PFSK-1 (cell line): ENCODE measurements at regions not wholly inside any gene's neighbourhood (a gene's known extent, or its start where the extent isn't known, plus 50 kb on each side); places are given as distances from the start of the nearest gene placed in this dataset.

Source experiments
- FOXP2 ChIP-seq: optimal IDR thresholded peaks from 2 replicates; pipeline ENCODE3; 2011; ENCODE audit warnings: borderline replicate concordance, control low read depth, inconsistent platforms; ENCODE audit not compliant: insufficient read depth; ENCODE audit errors: extremely low read length, extremely low read depth
- POLR2AphosphoS5 ChIP-seq: IDR thresholded peaks from 2 replicates; pipeline ENCODE4 v1.6.1; 2012; ENCODE audit warnings: low read depth, mild to moderate bottlenecking, control low read depth, low read length, moderate library complexity
- SIN3A ChIP-seq: IDR thresholded peaks from 2 replicates; pipeline ENCODE4 v1.6.1; 2012; ENCODE audit warnings: mild to moderate bottlenecking, low read length, moderate library complexity, borderline replicate concordance; ENCODE audit not compliant: insufficient read depth
- TAF1 ChIP-seq: IDR thresholded peaks from 2 replicates; pipeline ENCODE4 v1.6.1; 2012; ENCODE audit warnings: low read length, control low read depth, borderline replicate concordance; ENCODE audit not compliant: insufficient read depth
- TF ChIP-seq, protein P1 (sequence below), 2 experiments: IDR thresholded peaks; 2 replicates each; pipeline versions ENCODE4 v1.6.1 to v1.8.0; 2011 to 2012; ENCODE audit warnings: low read depth in 2 of 2, low read length in 2 of 2, control low read depth in 1 of 2, inconsistent platforms in 1 of 2, mild to moderate bottlenecking in 1 of 2, moderate library complexity in 1 of 2; ENCODE audit not compliant: insufficient read depth in 1 of 2

- TF ChIP-seq TAF1 = no peak
Measured at GRCh38 chr11:109789901-109790300, 303.3 kb upstream of the ZC3H12C start.

- TF ChIP-seq POLR2AphosphoS5 = no peak
- TF ChIP-seq TAF1 = no peak
- TF ChIP-seq SIN3A = no peak
- TF ChIP-seq, protein P1, sequence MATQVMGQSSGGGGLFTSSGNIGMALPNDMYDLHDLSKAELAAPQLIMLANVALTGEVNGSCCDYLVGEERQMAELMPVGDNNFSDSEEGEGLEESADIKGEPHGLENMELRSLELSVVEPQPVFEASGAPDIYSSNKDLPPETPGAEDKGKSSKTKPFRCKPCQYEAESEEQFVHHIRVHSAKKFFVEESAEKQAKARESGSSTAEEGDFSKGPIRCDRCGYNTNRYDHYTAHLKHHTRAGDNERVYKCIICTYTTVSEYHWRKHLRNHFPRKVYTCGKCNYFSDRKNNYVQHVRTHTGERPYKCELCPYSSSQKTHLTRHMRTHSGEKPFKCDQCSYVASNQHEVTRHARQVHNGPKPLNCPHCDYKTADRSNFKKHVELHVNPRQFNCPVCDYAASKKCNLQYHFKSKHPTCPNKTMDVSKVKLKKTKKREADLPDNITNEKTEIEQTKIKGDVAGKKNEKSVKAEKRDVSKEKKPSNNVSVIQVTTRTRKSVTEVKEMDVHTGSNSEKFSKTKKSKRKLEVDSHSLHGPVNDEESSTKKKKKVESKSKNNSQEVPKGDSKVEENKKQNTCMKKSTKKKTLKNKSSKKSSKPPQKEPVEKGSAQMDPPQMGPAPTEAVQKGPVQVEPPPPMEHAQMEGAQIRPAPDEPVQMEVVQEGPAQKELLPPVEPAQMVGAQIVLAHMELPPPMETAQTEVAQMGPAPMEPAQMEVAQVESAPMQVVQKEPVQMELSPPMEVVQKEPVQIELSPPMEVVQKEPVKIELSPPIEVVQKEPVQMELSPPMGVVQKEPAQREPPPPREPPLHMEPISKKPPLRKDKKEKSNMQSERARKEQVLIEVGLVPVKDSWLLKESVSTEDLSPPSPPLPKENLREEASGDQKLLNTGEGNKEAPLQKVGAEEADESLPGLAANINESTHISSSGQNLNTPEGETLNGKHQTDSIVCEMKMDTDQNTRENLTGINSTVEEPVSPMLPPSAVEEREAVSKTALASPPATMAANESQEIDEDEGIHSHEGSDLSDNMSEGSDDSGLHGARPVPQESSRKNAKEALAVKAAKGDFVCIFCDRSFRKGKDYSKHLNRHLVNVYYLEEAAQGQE (IDR thresholded peaks at IDR 0.05; ENCODE audit: insufficient read depth in 1 of 2, low read depth in 2 of 2, low read length in 2 of 2) = no peak
- TF ChIP-seq FOXP2 = no peak
Measured at GRCh38 chr11:109791337-109791736, 301.9 kb upstream of the ZC3H12C start.

DNA sequence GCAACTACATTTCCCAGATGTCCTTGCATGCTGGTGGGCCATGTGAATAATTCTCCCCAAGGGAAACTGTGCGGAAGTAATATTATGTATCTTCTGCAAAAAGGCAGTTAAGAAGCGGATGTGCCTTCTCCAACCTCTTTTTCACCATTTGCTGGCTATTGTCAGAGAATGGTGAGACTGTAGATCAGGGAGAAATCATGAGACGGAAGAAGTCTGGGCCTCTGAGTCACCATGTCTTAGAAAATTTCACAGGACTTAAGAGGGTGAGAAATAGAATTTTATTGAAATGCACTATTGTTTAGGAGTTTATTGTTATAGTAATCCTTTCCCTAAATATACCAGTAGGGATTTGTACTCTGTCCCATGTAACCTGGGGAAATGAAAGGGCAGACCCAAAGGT, 298.7 kb upstream of the ZC3H12C start:
- no peak for TF ChIP-seq SIN3A
- no peak for TF ChIP-seq FOXP2
- TF ChIP-seq, protein P1 (IDR thresholded peaks at IDR 0.05; ENCODE audit: insufficient read depth in 1 of 2, low read depth in 2 of 2, low read length in 2 of 2) = no peak

- TF ChIP-seq POLR2AphosphoS5 = no peak
- no peak for TF ChIP-seq SIN3A
- no peak for TF ChIP-seq FOXP2
- TF ChIP-seq, protein P1 (IDR thresholded peaks at IDR 0.05; ENCODE audit: insufficient read depth in 1 of 2, low read depth in 2 of 2, low read length in 2 of 2) = no peak
- TF ChIP-seq TAF1 = no peak
Measured at GRCh38 chr11:109795234-109795633, 298.0 kb upstream of the ZC3H12C start.

DNA sequence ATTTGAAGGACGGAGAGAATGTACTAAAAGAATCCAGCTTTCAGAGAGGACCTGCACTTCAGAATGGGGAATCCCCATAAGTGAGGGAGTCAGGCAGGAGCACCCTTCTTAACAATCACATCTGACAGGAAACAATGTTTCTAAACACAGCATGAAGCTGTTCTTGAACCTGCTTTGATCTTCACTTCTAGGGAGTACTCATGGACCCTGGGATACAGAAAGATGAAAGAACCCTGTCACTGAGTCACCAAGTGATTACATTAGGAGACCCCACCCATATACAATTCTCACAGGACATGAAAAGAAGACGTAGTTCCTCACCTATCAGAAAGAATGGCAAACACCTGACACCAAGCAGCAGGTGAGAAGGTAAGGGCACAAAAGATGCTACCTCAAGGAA, 296.9 kb upstream of the ZC3H12C start:
- TF ChIP-seq SIN3A = no peak
- TF ChIP-seq, protein P1 (IDR thresholded peaks at IDR 0.05; ENCODE audit: insufficient read depth in 1 of 2, low read depth in 2 of 2, low read length in 2 of 2) = no peak
- TF ChIP-seq POLR2AphosphoS5 = no peak
- TF ChIP-seq TAF1 = no peak

- TF ChIP-seq POLR2AphosphoS5 (no peak), SIN3A (no peak), TAF1 (no peak), FOXP2 (no peak)
- TF ChIP-seq, protein P1 (IDR thresholded peaks at IDR 0.05; ENCODE audit: insufficient read depth in 1 of 2, low read depth in 2 of 2, low read length in 2 of 2) = no peak
Measured at GRCh38 chr11:109798521-109798920, 294.7 kb upstream of the ZC3H12C start.
